ENCODE measurements at regions not wholly inside any gene's neighbourhood (a gene's known extent, or its start where the extent isn't known, plus 50 kb on each side); places are given as distances from the start of the nearest gene placed in this dataset.

DNA sequence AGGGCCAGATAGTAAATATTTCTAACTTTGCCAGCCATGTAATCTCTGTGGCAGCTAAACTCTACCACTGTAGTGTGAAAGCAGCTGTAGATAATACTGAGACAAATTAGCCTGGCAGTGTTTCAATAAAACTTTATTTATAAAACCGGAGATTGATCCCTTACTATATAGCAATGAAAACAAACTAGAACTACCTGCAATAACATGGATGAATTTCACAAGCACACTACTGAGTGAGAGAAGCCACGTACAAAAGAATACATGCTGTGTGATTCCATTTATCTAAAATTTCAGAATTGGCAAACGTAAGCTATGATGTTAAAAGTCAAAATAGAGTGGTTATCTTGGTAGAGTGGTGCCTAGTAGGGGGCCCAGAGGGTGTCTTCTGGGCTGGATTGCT is 198.7 kb upstream of the SGK1 start:
- TF ChIP-seq, protein P1, sequence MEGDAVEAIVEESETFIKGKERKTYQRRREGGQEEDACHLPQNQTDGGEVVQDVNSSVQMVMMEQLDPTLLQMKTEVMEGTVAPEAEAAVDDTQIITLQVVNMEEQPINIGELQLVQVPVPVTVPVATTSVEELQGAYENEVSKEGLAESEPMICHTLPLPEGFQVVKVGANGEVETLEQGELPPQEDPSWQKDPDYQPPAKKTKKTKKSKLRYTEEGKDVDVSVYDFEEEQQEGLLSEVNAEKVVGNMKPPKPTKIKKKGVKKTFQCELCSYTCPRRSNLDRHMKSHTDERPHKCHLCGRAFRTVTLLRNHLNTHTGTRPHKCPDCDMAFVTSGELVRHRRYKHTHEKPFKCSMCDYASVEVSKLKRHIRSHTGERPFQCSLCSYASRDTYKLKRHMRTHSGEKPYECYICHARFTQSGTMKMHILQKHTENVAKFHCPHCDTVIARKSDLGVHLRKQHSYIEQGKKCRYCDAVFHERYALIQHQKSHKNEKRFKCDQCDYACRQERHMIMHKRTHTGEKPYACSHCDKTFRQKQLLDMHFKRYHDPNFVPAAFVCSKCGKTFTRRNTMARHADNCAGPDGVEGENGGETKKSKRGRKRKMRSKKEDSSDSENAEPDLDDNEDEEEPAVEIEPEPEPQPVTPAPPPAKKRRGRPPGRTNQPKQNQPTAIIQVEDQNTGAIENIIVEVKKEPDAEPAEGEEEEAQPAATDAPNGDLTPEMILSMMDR (conservative IDR thresholded peaks at IDR 0.05; ENCODE audit: low read length) = no peak
- no peak for TF ChIP-seq EZH2phosphoT487 (IDR thresholded peaks at IDR 0.05; ENCODE audit: borderline replicate concordance)

All from Loucy (cell line).